Right forelimb (tissue), 1 donor: ENCODE measurements at regions not wholly inside any gene's neighbourhood (a gene's known extent, or its start where the extent isn't known, plus 50 kb on each side); places are given as distances from the start of the nearest gene placed in this dataset.
"Not testable (repeated sequence)": the region's sequence is repeated elsewhere in the genome, so short reads cannot be mapped to it uniquely, and the experiment has no call there.

Experiments used
- DNase-seq: peaks from one replicate; pipeline ENCODE4 v3.0.0-alpha.2; 2018

- no peak for DNase-seq
These were observed 162.0 kb upstream of the ATP2B1 start for GRCh38 chr12:89870413-89871184.

DNA sequence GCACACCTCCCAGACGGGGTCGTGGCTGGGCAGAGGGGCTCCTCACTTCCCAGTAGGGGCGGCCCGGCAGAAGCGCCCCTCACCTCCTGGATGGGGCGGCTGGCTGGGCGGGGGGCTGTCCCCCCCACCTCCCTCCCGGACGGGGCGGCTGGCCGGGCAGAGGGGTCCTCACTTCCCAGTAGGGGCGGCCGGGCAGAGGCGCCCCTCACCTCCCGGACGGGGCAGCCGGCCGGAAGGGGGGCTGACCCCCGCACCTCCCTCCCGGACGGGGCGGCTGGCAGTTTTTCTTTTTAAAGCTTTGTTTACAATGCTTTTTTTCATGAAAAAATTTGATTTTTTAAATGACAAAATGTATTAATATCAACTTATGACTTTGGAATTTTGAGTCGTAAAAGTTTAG lies 159.0 kb upstream of the ATP2B1 start:
- not testable (repeated sequence) for DNase-seq

- DNase-seq = no peak
These were observed 155.8 kb upstream of the ATP2B1 start for GRCh38 chr12:89864411-89864810.

DNA sequence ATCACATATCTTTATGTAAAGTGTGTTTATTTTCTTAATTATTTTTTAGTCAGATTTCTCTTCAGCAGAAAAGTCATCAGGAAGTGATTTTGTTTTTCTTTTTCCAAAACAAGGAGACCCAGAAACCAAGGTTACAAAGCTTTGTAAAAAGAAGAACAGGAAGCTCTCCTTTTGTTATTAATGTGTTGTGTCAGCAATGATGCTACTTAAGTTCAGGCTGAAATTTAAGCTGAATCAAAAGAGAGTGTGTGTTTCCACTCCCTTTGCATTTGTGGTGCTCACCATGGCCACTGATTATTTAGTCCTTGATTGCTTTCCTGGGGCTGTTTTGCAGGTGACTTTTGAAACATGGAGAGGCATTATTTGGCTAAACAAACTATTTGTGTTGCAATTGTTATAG lies 155.3 kb upstream of the ATP2B1 start:
- DNase-seq = no peak

DNA sequence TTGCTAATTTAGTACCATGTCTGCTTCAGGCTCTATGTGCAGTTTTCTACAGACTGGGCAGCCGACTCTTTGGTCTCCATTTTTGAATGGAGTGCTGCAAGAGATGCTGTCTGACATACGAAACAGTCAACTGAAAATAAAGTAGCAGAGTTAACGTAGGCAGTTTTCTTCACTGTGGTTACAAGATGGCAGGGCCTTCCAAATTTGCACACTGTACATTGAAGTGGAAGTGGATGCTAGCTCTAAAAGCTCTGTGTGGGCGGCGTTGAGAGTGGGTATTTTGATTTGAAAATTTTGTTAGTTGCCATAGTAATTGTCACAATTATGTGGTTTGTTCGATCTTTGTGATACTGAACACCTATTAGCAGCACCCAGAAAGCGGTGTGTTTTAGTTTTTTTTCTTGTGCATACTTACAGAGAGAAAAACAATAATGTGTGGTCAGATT lies 154.9 kb upstream of the ATP2B1 start:
- DNase-seq = no peak

DNA sequence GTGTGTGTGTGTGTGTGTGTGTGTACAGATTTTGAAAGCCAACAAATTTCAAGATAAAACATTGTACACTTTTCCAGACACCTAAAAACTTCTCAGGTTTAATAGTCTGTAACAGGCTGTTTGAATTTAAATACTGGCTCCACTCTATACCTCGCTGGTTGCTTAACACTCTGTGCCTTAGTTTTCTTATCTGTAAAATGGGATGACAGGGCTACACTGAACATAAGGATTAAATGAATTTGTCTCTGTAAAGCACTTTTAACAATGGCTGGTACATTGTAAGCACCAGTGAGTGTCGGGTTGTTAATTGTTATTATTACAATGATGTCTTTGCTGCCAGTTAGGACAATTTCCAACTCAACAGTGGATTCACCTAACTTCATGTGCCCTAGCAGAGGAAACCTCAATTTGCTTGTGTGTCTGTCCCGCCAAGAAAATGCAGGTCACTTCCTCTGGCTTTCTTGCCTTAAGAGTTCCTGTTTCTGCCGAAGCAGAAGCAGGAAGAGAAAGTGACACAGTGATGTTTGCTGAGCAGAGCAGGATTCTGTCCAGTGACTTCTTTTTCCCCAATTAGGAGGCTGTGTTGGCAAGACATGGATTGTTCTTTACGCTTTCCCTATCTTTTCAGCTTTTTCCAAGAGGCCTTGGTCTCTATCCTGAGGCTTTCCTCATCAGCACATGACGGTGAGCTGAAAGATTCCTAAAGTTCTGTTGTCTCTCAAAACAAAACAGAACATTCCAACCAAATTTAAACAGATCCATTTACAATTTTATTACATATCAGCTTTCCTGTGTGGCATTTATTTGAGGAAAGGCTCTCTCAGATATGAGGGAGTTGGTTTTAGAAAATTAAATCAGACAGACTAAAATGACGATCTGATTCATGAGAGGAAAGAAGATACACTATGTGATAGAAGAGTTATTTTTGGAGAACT lies 154.1 kb upstream of the ATP2B1 start:
- DNase-seq = no peak

GRCh38 chr12:89861086-89861485 lies 152.4 kb upstream of the ATP2B1 start:
- DNase-seq = no peak

DNA sequence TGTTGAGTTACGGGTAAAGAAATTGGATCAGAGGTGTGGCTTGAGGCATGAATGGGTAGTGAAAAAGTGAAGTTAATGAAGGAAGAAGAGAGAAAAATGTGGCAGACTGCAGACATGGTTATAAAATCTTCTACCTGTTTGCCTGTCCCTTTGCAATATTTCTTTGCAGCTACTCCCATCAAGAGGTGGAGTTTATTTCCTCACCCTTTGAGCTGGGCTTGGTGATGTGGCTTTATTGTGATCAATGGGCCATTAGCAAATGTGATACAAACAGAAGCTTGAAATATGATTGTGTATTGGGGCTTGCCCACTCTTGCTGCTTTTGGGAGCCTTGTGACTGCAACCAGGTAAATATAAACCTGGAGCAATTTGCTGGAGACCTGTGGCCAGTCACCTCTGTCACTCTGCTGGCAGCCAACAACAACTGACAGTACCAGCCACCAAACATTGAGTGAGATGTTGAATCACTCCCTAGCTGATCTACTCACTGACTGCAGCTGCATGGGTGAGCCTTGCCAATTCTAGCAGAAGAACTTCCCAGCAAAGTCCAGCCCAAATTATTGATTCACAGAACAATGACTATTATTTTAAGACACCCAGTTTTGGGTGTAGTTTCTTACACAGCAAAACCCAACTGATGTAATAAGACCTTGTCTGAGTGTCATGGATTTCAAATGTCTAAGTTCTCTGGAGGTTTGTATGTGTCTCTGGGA lies 151.0 kb upstream of the ATP2B1 start:
- no peak for DNase-seq

DNA sequence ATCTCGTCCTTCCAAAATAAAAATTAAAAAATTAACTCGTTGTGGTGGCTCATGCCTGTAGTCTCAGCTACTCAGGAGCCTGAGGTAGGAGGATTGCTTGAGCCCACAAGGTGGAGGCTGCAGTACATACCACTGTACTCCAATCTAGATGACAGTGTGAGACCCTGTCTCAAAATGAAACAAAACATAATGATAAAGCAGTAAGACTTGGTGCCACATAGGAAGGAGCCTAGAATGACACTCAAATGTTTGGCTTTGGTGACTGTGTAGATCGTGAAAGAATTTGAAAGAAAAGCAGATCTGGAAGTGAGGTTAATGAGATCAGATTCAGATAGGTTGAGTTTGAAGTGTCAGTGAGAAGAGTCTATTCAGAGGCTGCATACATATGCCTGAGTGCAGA lies 150.1 kb upstream of the ATP2B1 start:
- DNase-seq = no peak

DNA sequence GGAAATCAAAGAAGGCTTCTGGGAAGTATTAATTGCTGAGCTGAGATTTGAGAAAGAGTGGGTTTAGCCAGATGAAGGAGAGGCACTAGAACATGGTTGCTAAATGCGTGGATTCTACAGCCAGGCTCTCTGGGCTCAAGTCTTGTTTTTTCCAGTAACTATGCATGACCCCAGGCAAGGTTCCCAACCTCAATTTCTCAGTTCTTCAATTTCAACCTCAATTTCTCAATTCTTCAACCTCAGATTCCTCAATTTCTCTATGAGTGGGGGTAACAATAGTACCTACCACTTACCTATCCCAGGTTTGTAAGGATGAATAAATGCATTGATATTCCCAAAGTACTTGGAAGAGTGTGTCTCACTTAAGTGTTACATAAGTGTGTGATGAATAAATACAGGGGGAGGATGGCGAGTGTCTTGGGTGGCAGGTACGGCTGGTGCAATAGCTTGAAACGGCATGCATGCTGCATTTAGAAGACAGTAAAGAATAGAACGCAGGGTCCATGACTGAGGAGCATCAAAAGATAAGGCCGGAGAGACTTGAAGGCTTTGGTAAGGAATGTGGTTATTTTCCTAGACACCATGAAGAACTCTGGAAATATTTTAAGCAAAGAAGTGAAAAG lies 149.1 kb upstream of the ATP2B1 start:
- no peak for DNase-seq

DNA sequence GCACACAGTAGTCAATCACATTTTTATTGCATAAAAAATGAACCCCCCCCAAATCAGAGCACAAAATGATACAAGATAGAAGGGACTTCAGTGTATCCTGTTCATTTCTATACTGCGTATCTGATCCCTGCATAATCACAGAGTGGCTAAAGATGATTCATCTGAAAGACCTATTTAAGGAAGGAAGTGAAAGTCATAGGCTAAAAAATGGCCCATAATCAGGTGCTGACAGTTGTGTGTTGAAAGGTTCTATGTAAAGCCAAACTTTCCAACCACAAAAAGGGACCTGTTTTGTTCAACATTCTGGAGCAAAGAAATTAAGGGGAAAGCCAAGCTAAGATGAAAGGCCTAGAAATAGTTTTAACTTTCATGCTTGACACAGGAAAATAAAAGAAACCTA lies 147.8 kb upstream of the ATP2B1 start:
- DNase-seq = no peak

DNA sequence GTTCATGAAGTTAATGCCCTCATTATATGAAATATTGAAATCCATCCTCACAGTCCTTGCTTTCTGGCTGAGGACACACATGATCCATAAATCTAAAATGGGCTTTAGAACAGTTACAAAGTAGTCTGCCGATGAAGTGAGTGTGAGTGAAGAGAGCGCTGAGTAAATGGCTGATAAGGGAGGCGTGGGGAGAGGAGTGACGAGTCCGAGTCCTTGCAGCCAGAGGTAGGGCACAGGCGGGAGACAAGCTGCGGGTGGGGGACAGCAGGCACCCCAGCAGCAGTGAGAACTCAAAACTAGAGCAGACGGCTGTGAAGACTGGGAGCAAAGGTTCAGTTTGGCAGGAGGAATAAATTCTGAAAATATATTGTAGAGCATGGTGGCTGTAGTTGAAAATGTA lies 140.1 kb upstream of the ATP2B1 start:
- DNase-seq = no peak

GRCh38 chr12:89846473-89847055 lies 137.9 kb upstream of the ATP2B1 start:
- no peak for DNase-seq

- DNase-seq = no peak
These were observed 137.1 kb upstream of the ATP2B1 start for GRCh38 chr12:89845767-89846166.

DNA sequence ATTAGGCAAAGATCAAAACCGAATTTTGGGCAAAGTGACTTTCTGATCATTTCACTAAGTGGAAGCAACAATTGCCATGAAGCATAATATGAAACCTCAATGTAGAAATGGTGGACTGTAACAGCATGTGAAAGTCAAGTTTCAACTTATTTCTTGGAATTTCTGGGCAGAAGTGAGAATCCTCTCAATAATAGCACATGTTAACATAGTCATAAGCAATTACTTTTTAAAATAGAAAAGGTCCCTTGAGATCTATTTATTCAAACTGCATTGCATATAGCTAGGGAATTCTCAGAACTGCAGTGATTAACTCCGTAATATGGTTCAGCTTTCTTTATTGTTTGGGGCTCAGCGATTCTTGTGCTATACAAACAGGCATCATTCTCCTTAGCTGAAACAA lies 136.7 kb upstream of the ATP2B1 start:
- no peak for DNase-seq

- DNase-seq = no peak
These were observed 135.9 kb upstream of the ATP2B1 start for GRCh38 chr12:89844539-89844938.

DNA sequence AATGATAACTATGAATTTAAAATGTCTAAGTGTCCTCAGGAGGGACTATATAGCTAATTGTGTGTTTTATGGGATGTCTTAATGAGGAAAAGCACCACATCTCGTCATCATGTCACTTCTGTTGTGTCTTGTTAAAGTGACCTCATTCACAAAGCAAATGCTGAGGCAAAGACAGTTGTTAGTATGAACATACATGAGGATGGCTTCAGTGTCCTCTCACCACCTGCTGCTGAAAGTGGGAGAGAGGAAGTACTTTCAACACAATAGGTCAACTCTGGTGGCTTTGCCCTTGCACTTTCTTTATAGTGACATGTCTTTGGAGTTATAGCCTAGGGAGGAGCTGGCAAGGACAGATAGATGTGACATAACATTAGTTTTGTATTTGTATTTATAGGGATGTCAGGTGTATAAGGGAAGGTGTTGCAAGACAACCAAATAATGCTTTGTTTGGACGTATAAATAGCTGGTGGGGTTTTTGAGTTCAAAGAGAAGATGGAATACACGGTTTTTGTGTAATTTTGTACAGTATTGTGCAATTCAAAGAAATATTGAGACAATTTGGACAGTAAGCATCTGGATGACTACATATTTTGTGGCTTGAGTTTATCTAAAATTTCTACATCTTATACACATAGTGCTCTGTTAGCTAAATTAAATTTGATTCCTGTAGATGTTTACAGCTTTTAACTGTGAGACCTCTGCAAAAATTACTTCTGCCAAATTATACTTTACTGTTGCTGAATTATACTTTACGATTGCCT lies 131.7 kb upstream of the ATP2B1 start:
- no peak for DNase-seq

DNA sequence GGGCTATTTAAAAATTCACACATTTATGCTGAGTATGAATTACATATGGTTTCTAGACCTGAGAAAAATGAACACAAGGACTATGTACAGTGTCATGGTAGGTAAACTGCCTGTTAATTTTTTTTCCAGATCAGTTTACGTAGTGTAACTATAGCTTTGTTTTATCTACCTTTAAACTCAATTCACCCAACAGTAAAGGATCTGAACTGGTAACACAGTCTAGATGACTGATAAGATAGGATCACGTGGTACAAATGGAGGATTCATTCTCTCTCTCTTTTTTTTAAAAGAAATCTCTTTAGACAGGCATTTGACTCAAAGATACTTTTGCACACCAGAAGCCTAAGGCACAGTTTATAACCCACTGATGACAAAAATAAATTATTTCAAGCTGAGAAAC lies 130.8 kb upstream of the ATP2B1 start:
- DNase-seq = no peak

DNA sequence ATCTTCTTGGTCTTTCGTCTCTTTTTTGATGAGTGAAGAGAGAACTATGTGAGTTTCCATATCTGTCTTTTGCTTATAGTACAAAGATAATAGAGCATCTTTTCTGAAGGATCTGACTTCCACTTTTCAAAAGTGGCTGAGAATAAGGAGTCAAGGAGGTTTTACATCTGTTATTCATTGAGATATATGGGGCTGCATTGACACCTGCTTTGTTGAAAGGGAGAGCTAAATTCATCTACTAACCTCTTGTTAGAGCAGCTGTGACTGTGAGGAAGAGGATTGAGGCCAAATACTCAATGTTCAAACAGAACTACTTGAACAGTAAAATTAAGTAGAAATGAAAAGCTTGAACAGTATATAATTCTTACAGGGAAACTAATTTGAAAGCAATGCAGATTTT lies 130.2 kb upstream of the ATP2B1 start:
- DNase-seq = no peak

GRCh38 chr12:89836026-89836425 lies 127.4 kb upstream of the ATP2B1 start:
- no peak for DNase-seq

DNA sequence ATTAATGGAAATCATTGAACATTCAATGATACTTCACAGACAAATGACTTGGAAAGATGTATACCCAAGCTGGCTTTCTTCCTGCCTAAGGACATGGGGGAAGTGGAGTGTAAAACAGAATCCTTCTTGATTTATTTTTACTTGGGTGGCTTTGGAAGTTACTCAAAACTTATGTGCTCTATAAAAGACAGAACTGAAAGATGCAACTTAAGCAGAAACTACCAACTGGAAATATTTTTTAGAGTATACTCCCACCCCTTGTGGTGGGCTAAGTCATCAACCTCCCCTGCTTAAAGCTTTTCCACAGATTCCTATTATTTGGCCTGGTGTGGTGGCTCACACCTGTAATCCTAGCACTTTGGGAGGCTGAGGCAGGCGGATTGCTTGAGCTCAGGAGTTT lies 126.0 kb upstream of the ATP2B1 start:
- DNase-seq = no peak
